ENCODE measurements at regions not wholly inside any gene's neighbourhood (a gene's known extent, or its start where the extent isn't known, plus 50 kb on each side); places are given as distances from the start of the nearest gene placed in this dataset.
"Not testable (repeated sequence)": the region's sequence is repeated elsewhere in the genome, so short reads cannot be mapped to it uniquely, and the experiment has no call there.

DNA sequence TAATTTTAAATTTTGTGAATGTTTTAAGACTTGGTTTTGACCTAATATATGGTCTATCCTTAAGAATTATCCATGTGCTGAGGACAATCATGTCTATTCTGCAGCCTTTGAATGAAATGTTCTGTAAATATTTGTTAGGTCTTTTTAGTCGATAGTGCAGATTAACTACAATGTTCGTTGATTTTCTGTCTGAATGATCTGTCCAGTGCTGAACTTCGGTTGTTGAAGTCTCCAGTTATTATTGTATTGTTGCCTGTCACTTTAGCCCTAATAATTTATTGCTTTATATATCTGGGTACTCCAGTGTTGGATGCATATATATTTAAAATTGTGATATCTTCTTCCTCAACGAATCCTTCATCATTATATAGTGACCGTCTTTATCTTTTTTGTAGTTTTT is 218.3 kb upstream of the ZC4H2 start:
- 90 to 100% methylated on average over 2 to 3 of the region's 5 CpGs for WGBS, 2 experiments
- Histone ChIP-seq H3K36me3 (ENCODE audit: control insufficient read depth, insufficient read depth, low read length) (no peaks in the 10 kb centered on the region), H3K27ac (ENCODE audit: insufficient read depth, low read depth, low read length, poor library complexity, severe bottlenecking) (no peak overlapping the region), H3K4me1 (ENCODE audit: control insufficient read depth, insufficient read depth, low read length) (peaks cover 10% of the 10 kb centered on the region), H3K9me3 (ENCODE audit: control insufficient read depth, low read length) (no peaks in the 10 kb centered on the region), H3K4me3 (ENCODE audit: insufficient read depth, low read depth, low read length) (no peak overlapping the region), H3K27me3 (ENCODE audit: control insufficient read depth, insufficient read depth, low read length, poor library complexity, severe bottlenecking) (no peaks in the 10 kb centered on the region)

DNA sequence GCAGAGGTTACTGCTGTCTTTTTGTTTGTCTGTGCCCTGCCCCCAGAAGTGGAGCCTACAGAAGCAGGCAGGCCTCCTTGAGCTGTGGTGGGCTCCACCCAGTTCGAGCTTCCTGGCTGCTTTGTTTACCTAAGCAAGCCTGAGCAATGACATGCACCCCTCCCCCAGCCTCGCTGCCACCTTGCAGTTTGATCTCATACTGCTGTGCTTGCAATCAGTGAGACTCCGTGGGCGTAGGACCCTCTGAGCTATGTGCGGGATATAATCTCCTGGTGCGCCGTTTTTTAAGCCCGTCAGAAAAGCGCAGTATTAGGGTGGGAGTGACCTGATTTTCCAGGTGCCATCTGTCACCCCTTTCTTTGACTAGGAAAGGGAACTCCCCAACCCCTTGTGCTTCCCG is 187.1 kb upstream of the ZC4H2 start:
- 95% methylated on average over 5 to 10 of the region's 10 CpGs for WGBS, 2 experiments
- not testable (repeated sequence) for H3K9me3 ChIP-seq (ENCODE audit: control insufficient read depth, low read length); H3K4me1 ChIP-seq (ENCODE audit: control insufficient read depth, insufficient read depth, low read length); H3K27me3 ChIP-seq (ENCODE audit: control insufficient read depth, insufficient read depth, low read length, poor library complexity, severe bottlenecking); H3K27ac ChIP-seq (ENCODE audit: insufficient read depth, low read depth, low read length, poor library complexity, severe bottlenecking); H3K36me3 ChIP-seq (ENCODE audit: control insufficient read depth, insufficient read depth, low read length); H3K4me3 ChIP-seq (ENCODE audit: insufficient read depth, low read depth, low read length)

DNA sequence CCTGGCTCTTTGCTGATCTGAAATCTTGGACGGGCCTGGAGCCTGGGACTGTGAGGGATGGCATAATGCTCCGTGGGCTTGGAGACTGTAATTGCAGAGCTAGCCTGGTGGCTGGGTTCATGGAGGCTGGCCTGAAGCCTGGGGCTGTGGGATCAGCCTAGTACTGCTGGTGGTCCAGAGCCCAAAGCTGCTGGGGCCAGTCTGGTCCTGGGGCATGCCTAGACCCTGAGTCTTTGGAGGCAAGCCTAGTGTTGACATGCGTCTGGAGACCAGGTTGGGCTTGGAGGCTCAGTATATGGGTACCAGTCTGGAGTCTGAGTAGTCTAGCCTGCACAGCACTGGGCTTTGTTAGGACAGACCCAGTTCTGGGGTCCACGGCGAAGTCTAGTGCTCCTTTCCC is 172.0 kb upstream of the ZC4H2 start:
- Histone ChIP-seq H3K9me3 (ENCODE audit: control insufficient read depth, low read length) (no peaks in the 10 kb centered on the region), H3K4me1 (ENCODE audit: control insufficient read depth, insufficient read depth, low read length) (no peaks in the 10 kb centered on the region), H3K27ac (ENCODE audit: insufficient read depth, low read depth, low read length, poor library complexity, severe bottlenecking) (no peak overlapping the region), H3K4me3 (ENCODE audit: insufficient read depth, low read depth, low read length) (no peak overlapping the region), H3K36me3 (ENCODE audit: control insufficient read depth, insufficient read depth, low read length) (no peaks in the 10 kb centered on the region), H3K27me3 (ENCODE audit: control insufficient read depth, insufficient read depth, low read length, poor library complexity, severe bottlenecking) (no peaks in the 10 kb centered on the region)
- 92 to 95% methylated on average over 5 of the region's 5 CpGs for WGBS, 2 experiments

DNA sequence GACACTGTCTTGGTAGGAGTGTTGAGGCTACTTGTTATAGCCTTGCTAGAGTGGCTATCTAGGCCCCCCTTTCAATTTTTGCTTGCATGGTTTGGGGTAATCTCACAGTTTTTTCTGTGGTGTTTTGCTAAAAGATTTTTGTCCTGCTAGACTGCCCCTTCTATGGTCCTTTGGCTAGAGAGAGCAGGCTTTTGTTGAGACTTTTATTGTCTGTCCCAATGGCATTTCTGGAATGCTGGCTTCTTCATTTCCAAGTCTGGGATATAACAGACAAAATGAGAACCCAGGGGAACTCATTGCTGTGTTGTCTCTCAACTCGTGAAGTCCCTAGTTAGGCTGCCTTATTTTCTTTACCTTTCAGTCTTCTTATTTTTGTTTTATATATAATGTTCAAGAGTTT is 160.2 kb upstream of the ZC4H2 start:
- Histone ChIP-seq H3K9me3 (ENCODE audit: control insufficient read depth, low read length) (no peaks in the 10 kb centered on the region), H3K36me3 (ENCODE audit: control insufficient read depth, insufficient read depth, low read length) (no peaks in the 10 kb centered on the region), H3K4me3 (ENCODE audit: insufficient read depth, low read depth, low read length) (no peak overlapping the region), H3K4me1 (ENCODE audit: control insufficient read depth, insufficient read depth, low read length) (no peaks in the 10 kb centered on the region), H3K27me3 (ENCODE audit: control insufficient read depth, insufficient read depth, low read length, poor library complexity, severe bottlenecking) (no peaks in the 10 kb centered on the region), H3K27ac (ENCODE audit: insufficient read depth, low read depth, low read length, poor library complexity, severe bottlenecking) (peak overlapping the region; percentile 8)
- no CpG with 5 or more reads among the region's 1 CpG for WGBS, 2 experiments

DNA sequence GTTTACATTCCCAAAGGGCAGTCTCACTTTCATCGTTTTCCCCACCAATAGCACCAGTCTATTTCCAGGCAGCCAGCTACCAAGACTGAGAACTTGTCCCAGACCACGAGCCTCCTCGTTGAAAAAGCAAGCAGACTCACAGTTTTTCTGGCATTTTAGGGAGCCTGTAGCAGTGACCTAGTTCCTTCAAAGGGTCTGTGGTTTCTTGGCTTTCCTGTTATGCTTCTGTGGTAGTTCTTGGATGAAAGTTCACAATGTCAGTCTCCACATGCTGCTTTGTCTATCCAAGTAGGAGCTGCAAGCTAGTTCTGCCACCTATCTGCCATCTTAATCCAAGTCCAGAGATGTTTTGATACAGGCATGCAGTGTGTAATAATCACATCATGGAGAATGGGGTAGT is 151.6 kb upstream of the ZC4H2 start:
- no peaks in the 10 kb centered on the region for H3K4me1 ChIP-seq (ENCODE audit: control insufficient read depth, insufficient read depth, low read length)
- WGBS, 2 experiments, result 96 to 100% methylated on average over 3 of the region's 3 CpGs
- no peak overlapping the region for H3K4me3 ChIP-seq (ENCODE audit: insufficient read depth, low read depth, low read length)

DNA sequence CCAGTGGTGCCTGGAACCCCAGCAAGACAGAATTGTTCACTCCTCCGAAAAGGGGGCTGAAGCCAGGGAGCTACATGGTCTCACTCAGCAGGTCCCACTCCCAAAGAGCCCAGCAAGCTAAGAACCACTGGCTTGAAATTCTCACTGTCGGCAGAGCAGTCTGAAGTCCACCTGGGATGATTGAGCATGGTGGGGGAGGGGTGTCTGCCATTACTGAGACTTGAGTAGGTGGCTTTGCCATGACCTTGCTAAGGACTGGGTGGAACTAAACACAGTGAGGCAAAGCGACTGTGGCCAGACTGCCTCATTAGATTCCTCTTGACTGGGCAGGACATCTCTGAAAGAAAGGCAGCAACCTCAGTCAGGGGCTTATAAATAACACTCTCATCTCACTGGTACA is 122.6 kb upstream of the ZC4H2 start:
- Histone ChIP-seq H3K9me3 (ENCODE audit: control insufficient read depth, low read length) (no peaks in the 10 kb centered on the region), H3K4me1 (ENCODE audit: control insufficient read depth, insufficient read depth, low read length) (no peaks in the 10 kb centered on the region), H3K36me3 (ENCODE audit: control insufficient read depth, insufficient read depth, low read length) (no peaks in the 10 kb centered on the region), H3K27ac (ENCODE audit: insufficient read depth, low read depth, low read length, poor library complexity, severe bottlenecking) (no peak overlapping the region), H3K27me3 (ENCODE audit: control insufficient read depth, insufficient read depth, low read length, poor library complexity, severe bottlenecking) (no peaks in the 10 kb centered on the region), H3K4me3 (ENCODE audit: insufficient read depth, low read depth, low read length) (no peak overlapping the region)
- WGBS, 2 experiments, result 89 to 91% methylated on average over 3 of the region's 3 CpGs

More for the DNA sequence above, 151.6 kb upstream of the ZC4H2 start:
- no peaks in the 10 kb centered on the region for H3K36me3 ChIP-seq (ENCODE audit: control insufficient read depth, insufficient read depth, low read length)
- no peaks in the 10 kb centered on the region for H3K27me3 ChIP-seq (ENCODE audit: control insufficient read depth, insufficient read depth, low read length, poor library complexity, severe bottlenecking)
- no peaks in the 10 kb centered on the region for H3K9me3 ChIP-seq (ENCODE audit: control insufficient read depth, low read length)
- no peak overlapping the region for H3K27ac ChIP-seq (ENCODE audit: insufficient read depth, low read depth, low read length, poor library complexity, severe bottlenecking)

DNA sequence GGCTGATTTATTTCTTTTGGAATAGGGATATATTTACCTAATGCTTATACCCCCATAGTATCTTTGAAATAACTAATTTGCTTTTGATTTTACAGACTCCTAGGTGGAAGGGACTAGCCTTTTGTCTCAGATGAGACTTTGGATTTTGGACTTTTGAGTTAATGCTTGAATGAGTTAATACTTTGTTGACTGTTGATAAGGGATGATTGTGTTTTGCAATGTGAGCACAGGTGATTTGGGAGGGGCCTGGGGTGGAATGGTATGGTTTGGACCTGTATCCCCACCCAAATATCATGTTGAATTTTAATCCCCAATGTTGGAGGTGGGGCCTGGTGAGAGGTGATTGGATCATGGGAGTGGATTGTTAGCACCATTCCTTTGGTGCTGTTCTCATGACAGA is 117.4 kb upstream of the ZC4H2 start:
- no peaks in the 10 kb centered on the region for H3K36me3 ChIP-seq (ENCODE audit: control insufficient read depth, insufficient read depth, low read length)
- H3K9me3 ChIP-seq (ENCODE audit: control insufficient read depth, low read length), result no peaks in the 10 kb centered on the region
- H3K27ac ChIP-seq (ENCODE audit: insufficient read depth, low read depth, low read length, poor library complexity, severe bottlenecking), result no peak overlapping the region

DNA sequence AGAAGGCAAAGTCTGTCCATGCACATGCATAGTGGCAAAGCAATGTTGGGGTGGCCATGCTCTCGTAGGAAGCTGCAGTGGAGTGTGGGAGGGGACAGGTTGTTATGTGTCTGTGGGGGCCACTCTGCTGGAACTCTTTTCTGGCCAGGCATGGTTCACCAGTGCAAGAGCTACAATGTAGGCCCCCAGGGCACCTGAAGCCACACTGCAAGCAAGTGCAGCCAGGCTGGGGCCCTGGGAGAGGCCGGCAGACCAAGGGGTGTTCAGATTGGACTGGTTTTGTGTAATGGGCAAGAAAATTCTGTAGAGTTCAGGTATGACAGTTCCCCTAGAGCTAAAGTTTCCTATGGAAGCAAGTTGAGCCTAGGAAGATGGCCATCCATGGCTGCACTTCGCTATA is 97.0 kb upstream of the ZC4H2 start:
- WGBS, 2 experiments, result 89 to 100% methylated on average over 3 of the region's 3 CpGs
- no peaks in the 10 kb centered on the region for H3K4me1 ChIP-seq (ENCODE audit: control insufficient read depth, insufficient read depth, low read length)
- H3K27ac ChIP-seq (ENCODE audit: insufficient read depth, low read depth, low read length, poor library complexity, severe bottlenecking), result no peak overlapping the region
- H3K36me3 ChIP-seq (ENCODE audit: control insufficient read depth, insufficient read depth, low read length), result no peaks in the 10 kb centered on the region
- no peaks in the 10 kb centered on the region for H3K9me3 ChIP-seq (ENCODE audit: control insufficient read depth, low read length)
- H3K4me3 ChIP-seq (ENCODE audit: insufficient read depth, low read depth, low read length), result no peak overlapping the region
- H3K27me3 ChIP-seq (ENCODE audit: control insufficient read depth, insufficient read depth, low read length, poor library complexity, severe bottlenecking), result no peaks in the 10 kb centered on the region

More for the DNA sequence above, 117.4 kb upstream of the ZC4H2 start:
- Histone ChIP-seq H3K4me3 (ENCODE audit: insufficient read depth, low read depth, low read length) (no peak overlapping the region), H3K27me3 (ENCODE audit: control insufficient read depth, insufficient read depth, low read length, poor library complexity, severe bottlenecking) (no peaks in the 10 kb centered on the region), H3K4me1 (ENCODE audit: control insufficient read depth, insufficient read depth, low read length) (no peaks in the 10 kb centered on the region)

DNA sequence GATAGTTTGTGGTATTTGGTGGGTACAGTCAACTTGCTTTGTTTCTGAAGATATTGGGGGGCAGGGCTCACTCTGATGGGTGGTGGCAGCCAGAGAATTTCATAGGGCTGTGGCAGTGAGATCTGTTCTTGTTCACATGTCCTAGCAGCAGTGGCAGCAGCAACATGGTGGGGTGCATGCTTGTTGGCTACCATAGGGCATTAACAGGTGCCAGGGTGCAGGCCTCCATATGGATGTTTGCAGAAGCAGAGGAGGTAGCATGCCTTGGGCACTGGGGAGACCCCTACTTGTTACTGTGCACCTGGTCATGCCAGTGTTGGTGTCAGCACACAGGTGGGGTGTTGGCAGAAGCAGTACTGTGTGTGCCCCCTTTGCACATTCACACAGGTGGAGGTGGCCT is 96.3 kb upstream of the ZC4H2 start:
- Histone ChIP-seq H3K27me3 (ENCODE audit: control insufficient read depth, insufficient read depth, low read length, poor library complexity, severe bottlenecking) (no peaks in the 10 kb centered on the region), H3K27ac (ENCODE audit: insufficient read depth, low read depth, low read length, poor library complexity, severe bottlenecking) (no peak overlapping the region), H3K4me1 (ENCODE audit: control insufficient read depth, insufficient read depth, low read length) (no peaks in the 10 kb centered on the region), H3K9me3 (ENCODE audit: control insufficient read depth, low read length) (no peaks in the 10 kb centered on the region), H3K4me3 (ENCODE audit: insufficient read depth, low read depth, low read length) (no peak overlapping the region), H3K36me3 (ENCODE audit: control insufficient read depth, insufficient read depth, low read length) (no peaks in the 10 kb centered on the region)

DNA sequence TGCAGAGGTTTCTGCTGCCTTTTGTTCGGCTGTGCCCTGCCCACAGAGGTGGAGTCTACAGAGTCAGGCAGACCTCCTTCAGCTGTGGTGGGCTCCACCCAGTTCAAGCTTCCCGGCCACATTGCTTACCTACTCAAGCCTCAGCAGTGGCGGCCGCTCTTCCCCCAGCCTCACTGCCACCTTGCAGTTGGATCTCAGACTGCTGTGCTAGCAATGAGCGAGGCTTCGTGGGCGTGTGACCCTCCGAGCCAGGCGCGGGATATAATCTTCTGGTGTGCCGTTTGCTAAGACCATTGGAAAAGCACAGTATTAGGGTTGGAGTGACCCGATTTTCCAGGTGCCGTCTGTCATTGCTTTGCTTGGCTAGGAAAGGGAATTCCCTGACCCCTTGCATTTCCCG is 82.4 kb upstream of the ZC4H2 start:
- H3K9me3 ChIP-seq (ENCODE audit: control insufficient read depth, low read length); H3K36me3 ChIP-seq (ENCODE audit: control insufficient read depth, insufficient read depth, low read length); H3K4me3 ChIP-seq (ENCODE audit: insufficient read depth, low read depth, low read length); H3K27ac ChIP-seq (ENCODE audit: insufficient read depth, low read depth, low read length, poor library complexity, severe bottlenecking); H3K27me3 ChIP-seq (ENCODE audit: control insufficient read depth, insufficient read depth, low read length, poor library complexity, severe bottlenecking); H3K4me1 ChIP-seq (ENCODE audit: control insufficient read depth, insufficient read depth, low read length): not testable (repeated sequence)
- WGBS, 2 experiments, result 93 to 96% methylated on average over 14 of the region's 14 CpGs

DNA sequence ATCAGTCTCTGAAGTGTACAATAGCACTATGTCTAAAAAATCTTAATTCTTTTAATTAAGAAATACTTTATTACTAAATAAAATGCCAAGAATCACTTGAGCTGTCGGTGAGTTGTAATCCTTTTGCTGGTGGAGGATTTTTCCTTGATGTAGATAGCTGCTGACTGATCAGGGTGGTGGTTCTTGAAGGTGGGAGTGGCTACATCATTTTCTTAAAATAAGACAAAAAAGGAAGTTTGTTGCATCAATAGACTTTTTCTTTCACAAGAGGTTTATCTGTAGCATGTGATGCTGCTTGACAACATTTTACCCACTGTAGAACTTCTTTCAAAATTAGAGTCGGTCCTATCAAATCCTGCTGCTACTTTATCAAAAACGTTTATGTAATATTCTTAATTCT is 68.8 kb upstream of the ZC4H2 start:
- no peak overlapping the region for H3K4me3 ChIP-seq (ENCODE audit: insufficient read depth, low read depth, low read length)
- H3K27me3 ChIP-seq (ENCODE audit: control insufficient read depth, insufficient read depth, low read length, poor library complexity, severe bottlenecking), result no peaks in the 10 kb centered on the region
- no peaks in the 10 kb centered on the region for H3K36me3 ChIP-seq (ENCODE audit: control insufficient read depth, insufficient read depth, low read length)
- WGBS, 2 experiments, result 92 to 100% methylated on average over 1 to 2 of the region's 3 CpGs
- H3K27ac ChIP-seq (ENCODE audit: insufficient read depth, low read depth, low read length, poor library complexity, severe bottlenecking), result no peak overlapping the region
- no peaks in the 10 kb centered on the region for H3K9me3 ChIP-seq (ENCODE audit: control insufficient read depth, low read length)
- no peaks in the 10 kb centered on the region for H3K4me1 ChIP-seq (ENCODE audit: control insufficient read depth, insufficient read depth, low read length)
